Tibial artery (tissue), 4 donors: ENCODE measurements at regions not wholly inside any gene's neighbourhood (a gene's known extent, or its start where the extent isn't known, plus 50 kb on each side); places are given as distances from the start of the nearest gene placed in this dataset.

ENCODE experiments used
- DNase-seq, 2 donors: peaks; one replicate each; pipeline ENCODE4 v3.0.0-alpha.2; 2019
- H3K27ac ChIP-seq, 2 donors: fragments of 200-600 bp; sonication (generic) in 1 of 2; 1 replicate in 1 of 2; 2 replicates in 1 of 2; pipeline ENCODE4 v1.5.1; 2018 to 2019; ENCODE audit warnings: mild to moderate bottlenecking in 1 of 2
- H3K27me3 ChIP-seq, 2 donors: fragments of 200-600 bp; sonication (generic) in 1 of 2; one replicate each; pipeline versions ENCODE4 v1.5.1 to v1.6.0; 2016 to 2019
- H3K36me3 ChIP-seq, 3 donors: fragments of 200-600 bp; sonication (generic) in 2 of 3; one replicate each; pipeline ENCODE4 v1.5.1; 2016 to 2019; ENCODE audit warnings: mild to moderate bottlenecking in 2 of 3
- H3K4me1 ChIP-seq, 4 donors: fragments of 200-600 bp; sonication (generic) in 2 of 4; 1 replicate in 3 of 4; 2 replicates in 1 of 4; pipeline ENCODE4 v1.5.1; 2016 to 2019
- H3K4me3 ChIP-seq, 2 donors: fragments of 200-600 bp; sonication (generic) in 1 of 2; 1 replicate in 1 of 2; 2 replicates in 1 of 2; pipeline ENCODE4 v1.5.1; 2018 to 2019; ENCODE audit warnings: mild to moderate bottlenecking in 2 of 2
- H3K9me3 ChIP-seq, 3 donors: fragments of 200-600 bp; sonication (generic) in 1 of 3; one replicate each; pipeline ENCODE4 v1.5.1; 2016 to 2019
- intact Hi-C: fragments of 100-400 bp; cut with DNase I; formaldehyde crosslinking; loops from one replicate; pipeline ENCODE4 v1.15.0; 2023; ENCODE audit warnings: low total_unique reads
- TF ChIP-seq, protein P1 (sequence below), 2 experiments: fragments of 200-600 bp in 1 of 2; fragments of 450-650 bp in 1 of 2; IDR thresholded peaks; one replicate each; pipeline ENCODE4 v1.5.1; 2017 to 2019; ENCODE audit warnings: antibody characterized with exemption in 2 of 2, mild to moderate bottlenecking in 1 of 2, moderate library complexity in 1 of 2

- Histone ChIP-seq H3K27me3 (no peaks in the 10 kb centered on the region), H3K27ac (no peak overlapping the region), H3K36me3 (no peaks in the 10 kb centered on the region), H3K9me3 (no peaks in the 10 kb centered on the region), H3K4me1 (no peaks in the 10 kb centered on the region), H3K4me3 (no peak overlapping the region)
- intact Hi-C loops = no loop called here
- TF ChIP-seq, protein P1, sequence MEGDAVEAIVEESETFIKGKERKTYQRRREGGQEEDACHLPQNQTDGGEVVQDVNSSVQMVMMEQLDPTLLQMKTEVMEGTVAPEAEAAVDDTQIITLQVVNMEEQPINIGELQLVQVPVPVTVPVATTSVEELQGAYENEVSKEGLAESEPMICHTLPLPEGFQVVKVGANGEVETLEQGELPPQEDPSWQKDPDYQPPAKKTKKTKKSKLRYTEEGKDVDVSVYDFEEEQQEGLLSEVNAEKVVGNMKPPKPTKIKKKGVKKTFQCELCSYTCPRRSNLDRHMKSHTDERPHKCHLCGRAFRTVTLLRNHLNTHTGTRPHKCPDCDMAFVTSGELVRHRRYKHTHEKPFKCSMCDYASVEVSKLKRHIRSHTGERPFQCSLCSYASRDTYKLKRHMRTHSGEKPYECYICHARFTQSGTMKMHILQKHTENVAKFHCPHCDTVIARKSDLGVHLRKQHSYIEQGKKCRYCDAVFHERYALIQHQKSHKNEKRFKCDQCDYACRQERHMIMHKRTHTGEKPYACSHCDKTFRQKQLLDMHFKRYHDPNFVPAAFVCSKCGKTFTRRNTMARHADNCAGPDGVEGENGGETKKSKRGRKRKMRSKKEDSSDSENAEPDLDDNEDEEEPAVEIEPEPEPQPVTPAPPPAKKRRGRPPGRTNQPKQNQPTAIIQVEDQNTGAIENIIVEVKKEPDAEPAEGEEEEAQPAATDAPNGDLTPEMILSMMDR (IDR thresholded peaks at IDR 0.05) = no peak
- DNase-seq = no peak
Observed at GRCh38 chr18:38046651-38047050, 481.1 kb upstream of the CELF4 start.

DNA sequence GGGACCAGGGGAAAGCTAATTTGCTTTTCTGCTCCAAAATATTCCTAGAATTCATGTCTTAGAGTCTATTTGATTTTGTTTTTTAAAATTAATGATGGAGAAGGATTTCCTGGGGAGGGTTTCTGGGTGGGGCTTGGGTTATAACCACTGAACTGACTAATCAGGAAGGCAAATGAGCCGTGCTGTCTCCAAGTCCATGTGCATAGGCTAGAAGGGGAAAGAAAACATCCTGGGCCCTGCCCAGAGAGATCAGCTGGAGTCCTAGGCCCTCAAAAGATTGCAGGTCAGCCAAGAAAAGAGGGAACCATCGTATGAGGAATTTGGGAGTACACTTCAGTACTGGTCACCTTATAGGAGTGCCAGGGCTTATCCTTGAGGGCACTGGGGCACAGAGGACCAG is 480.2 kb upstream of the CELF4 start:
- H3K27ac ChIP-seq = no peak overlapping the region
- H3K9me3 ChIP-seq = no peaks in the 10 kb centered on the region
- no peaks in the 10 kb centered on the region for H3K27me3 ChIP-seq
- no peaks in the 10 kb centered on the region for H3K4me1 ChIP-seq
- intact Hi-C loops = no loop called here
- DNase-seq = no peak
- TF ChIP-seq, protein P1 (IDR thresholded peaks at IDR 0.05) = no peak
- no peaks in the 10 kb centered on the region for H3K36me3 ChIP-seq
- H3K4me3 ChIP-seq = no peak overlapping the region

- no peak overlapping the region for H3K27ac ChIP-seq
- no peaks in the 10 kb centered on the region for H3K27me3 ChIP-seq
- H3K9me3 ChIP-seq = no peaks in the 10 kb centered on the region
- TF ChIP-seq, protein P1 (IDR thresholded peaks at IDR 0.05) = no peak
- DNase-seq = no peak
- H3K4me3 ChIP-seq = no peak overlapping the region
- H3K36me3 ChIP-seq = no peaks in the 10 kb centered on the region
- intact Hi-C loops = no loop called here
- H3K4me1 ChIP-seq = no peaks in the 10 kb centered on the region
Observed at GRCh38 chr18:38042211-38042890, 476.8 kb upstream of the CELF4 start.

DNA sequence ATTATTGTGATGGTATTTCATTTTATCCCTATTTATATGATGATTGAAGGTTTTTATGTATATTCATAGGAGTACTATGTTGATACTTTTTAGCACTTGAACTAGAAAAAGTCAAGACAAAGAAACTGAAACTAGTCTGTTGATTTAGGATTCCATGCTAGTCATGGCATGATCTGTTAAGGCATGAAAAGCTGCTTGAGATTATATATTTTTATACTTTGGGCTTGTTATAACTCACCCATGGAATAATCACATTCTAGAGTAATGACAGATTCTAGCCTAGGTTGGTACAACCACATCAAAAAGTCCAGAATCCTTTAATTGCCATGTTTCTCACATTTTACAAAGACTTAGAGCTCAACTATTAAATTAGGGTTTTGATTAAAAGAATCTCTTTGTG is 472.6 kb upstream of the CELF4 start:
- Histone ChIP-seq H3K9me3 (no peaks in the 10 kb centered on the region), H3K27ac (no peak overlapping the region), H3K4me1 (no peaks in the 10 kb centered on the region), H3K36me3 (no peaks in the 10 kb centered on the region), H3K27me3 (no peaks in the 10 kb centered on the region), H3K4me3 (no peak overlapping the region)
- TF ChIP-seq, protein P1 (IDR thresholded peaks at IDR 0.05) = no peak
- intact Hi-C loops = no loop called here
- no peak for DNase-seq

GRCh38 chr18:38035193-38035592 is 469.6 kb upstream of the CELF4 start:
- no peak for DNase-seq
- H3K9me3 ChIP-seq = no peaks in the 10 kb centered on the region
- intact Hi-C loops = no loop called here
- H3K27me3 ChIP-seq = no peaks in the 10 kb centered on the region
- H3K4me3 ChIP-seq = no peak overlapping the region
- H3K4me1 ChIP-seq = no peaks in the 10 kb centered on the region
- TF ChIP-seq, protein P1 (IDR thresholded peaks at IDR 0.05) = no peak
- no peak overlapping the region for H3K27ac ChIP-seq
- H3K36me3 ChIP-seq = no peaks in the 10 kb centered on the region

DNA sequence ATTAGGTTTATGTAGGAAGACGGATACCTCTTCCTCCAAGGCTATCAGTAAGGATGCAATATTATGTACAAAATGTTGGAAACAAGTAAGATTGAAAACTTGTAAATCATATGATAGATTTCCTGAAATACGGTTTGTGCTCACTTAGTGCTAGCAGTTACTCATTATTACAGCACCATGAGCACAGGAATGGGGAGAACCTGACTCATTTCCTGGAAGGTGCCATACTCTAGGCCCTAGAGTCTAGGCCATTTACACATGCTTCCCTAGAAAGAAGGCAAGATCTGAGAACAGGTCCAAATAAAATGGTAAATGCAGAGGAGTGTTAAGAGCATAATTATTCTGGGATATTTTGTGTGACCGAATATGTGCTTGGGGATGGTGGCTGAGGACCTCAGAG is 467.7 kb upstream of the CELF4 start:
- TF ChIP-seq, protein P1 (IDR thresholded peaks at IDR 0.05) = no peak
- Histone ChIP-seq H3K36me3 (no peaks in the 10 kb centered on the region), H3K4me3 (no peak overlapping the region), H3K4me1 (no peaks in the 10 kb centered on the region), H3K9me3 (no peaks in the 10 kb centered on the region), H3K27ac (no peak overlapping the region), H3K27me3 (no peaks in the 10 kb centered on the region)
- no peak for DNase-seq
- intact Hi-C loops = no loop called here
